Fibroblast of the aortic adventitia (primary cell): ENCODE measurements at regions not wholly inside any gene's neighbourhood (a gene's known extent, or its start where the extent isn't known, plus 50 kb on each side); places are given as distances from the start of the nearest gene placed in this dataset.

ENCODE experiments used
- DNase-seq: peaks from one replicate; pipeline ENCODE4 v3.0.0-alpha.2; 2010; ENCODE audit warnings: low read depth
- H3K4me3 ChIP-seq: 2 replicates; pipeline ENCODE4 v1.5.1; 2011; ENCODE audit warnings: low read depth, mild to moderate bottlenecking, control low read depth, low read length, moderate library complexity
- CTCF ChIP-seq: IDR thresholded peaks from 2 replicates; pipeline ENCODE4 v1.5.1; 2011; ENCODE audit warnings: mild to moderate bottlenecking, low read length, control low read depth, inconsistent platforms; ENCODE audit not compliant: insufficient read depth

- TF ChIP-seq CTCF: no peak
- no peak for DNase-seq
- no peak overlapping the region for H3K4me3 ChIP-seq
These were observed 643.7 kb downstream of the TLE1 start for GRCh38 chr9:81045658-81046057.

DNA sequence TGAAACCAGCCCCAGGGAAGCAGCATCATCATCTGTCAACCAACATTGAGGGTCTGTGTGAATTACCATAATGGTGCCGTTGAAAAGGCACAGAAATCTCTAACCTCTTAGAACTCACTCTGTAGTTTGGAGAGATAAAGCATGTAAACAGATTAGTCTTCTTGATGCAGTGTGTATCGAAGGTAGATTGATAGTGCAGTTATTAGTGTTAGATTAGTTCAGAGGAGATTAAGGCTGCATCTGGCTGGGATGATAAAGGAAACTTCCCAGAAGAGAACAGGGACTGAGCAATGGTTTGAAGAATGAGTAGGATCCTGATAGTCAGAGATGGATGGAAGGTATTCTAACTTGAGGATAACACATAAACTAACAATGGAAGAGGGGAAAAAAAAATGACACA, 651.5 kb downstream of the TLE1 start:
- no peak overlapping the region for H3K4me3 ChIP-seq
- no peak for DNase-seq
- no peak for TF ChIP-seq CTCF

GRCh38 chr9:81035601-81036000, 653.7 kb downstream of the TLE1 start:
- TF ChIP-seq CTCF: no peak

GRCh38 chr9:81035171-81035570, 654.2 kb downstream of the TLE1 start:
- peak; percentile 77 for DNase-seq
- no peak overlapping the region for H3K4me3 ChIP-seq
- TF ChIP-seq CTCF: no peak

More at GRCh38 chr9:81035601-81036000, 653.7 kb downstream of the TLE1 start:
- DNase-seq: no peak
- H3K4me3 ChIP-seq: no peak overlapping the region

DNA sequence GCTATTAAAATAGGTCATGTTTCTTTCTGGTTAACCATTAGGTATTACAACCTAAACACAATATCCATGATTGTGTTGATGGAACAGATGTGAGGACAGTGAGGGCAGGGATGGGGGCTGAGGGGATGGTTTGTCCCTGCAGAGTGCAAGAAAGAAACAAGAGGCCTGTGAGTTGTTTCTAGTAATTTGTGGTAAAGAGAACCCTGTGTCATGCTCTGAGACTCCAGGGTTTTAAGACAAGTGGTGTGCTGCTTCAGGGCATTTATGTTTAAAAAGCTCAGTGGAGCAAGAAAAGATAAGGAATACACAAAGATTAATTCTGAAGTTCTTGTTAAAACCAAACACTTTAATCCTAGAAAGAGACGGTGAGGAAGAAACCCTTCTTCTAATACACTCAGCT, 656.5 kb downstream of the TLE1 start:
- peak; percentile 15 for DNase-seq
- H3K4me3 ChIP-seq: no peak overlapping the region
- no peak for TF ChIP-seq CTCF

GRCh38 chr9:81032030-81032572, 657.2 kb downstream of the TLE1 start:
- H3K4me3 ChIP-seq: no peak overlapping the region
- TF ChIP-seq CTCF: no peak
- DNase-seq: peak; percentile 90

- no peak for TF ChIP-seq CTCF
- H3K4me3 ChIP-seq: no peak overlapping the region
- no peak for DNase-seq
These were observed 657.8 kb downstream of the TLE1 start for GRCh38 chr9:81031422-81032029.
